PC-9 (cell line): ENCODE measurements at regions not wholly inside any gene's neighbourhood (a gene's known extent, or its start where the extent isn't known, plus 50 kb on each side); places are given as distances from the start of the nearest gene placed in this dataset.

ENCODE experiments used
- CTCF ChIP-seq: fragments of 200-600 bp; sonication (generic); conservative IDR thresholded peaks from 2 replicates; pipeline ENCODE4 v1.6.1; 2017; ENCODE audit warnings: mixed run types, antibody characterized with exemption, mild to moderate bottlenecking, moderate library complexity
- EZH2 ChIP-seq: fragments of 200-600 bp; sonication (generic); IDR thresholded peaks from 2 replicates; pipeline ENCODE4 v1.8.0; 2017; ENCODE audit warnings: antibody characterized with exemption, low read depth

GRCh38 chr3:95521396-95521795 is 1293.0 kb upstream of the EPHA6 start:
- TF ChIP-seq CTCF: no peak
- no peak for TF ChIP-seq EZH2
